D721Med (cell line): ENCODE measurements at regions not wholly inside any gene's neighbourhood (a gene's known extent, or its start where the extent isn't known, plus 50 kb on each side); places are given as distances from the start of the nearest gene placed in this dataset.
A peak's percentile ranks its signal among the peaks of the same experiment; 100 is the strongest.
"Not testable (repeated sequence)": the region's sequence is repeated elsewhere in the genome, so short reads cannot be mapped to it uniquely, and the experiment has no call there.

Experiments used
- DNase-seq: peaks from one replicate; pipeline ENCODE4 v3.0.0; 2011; ENCODE audit warnings: low spot score; ENCODE audit not compliant: insufficient read length
- FAIRE-seq: peaks from 2 replicates; lab custom pipeline; 2011; peaks lifted over from hg19 to GRCh38; lab: Jason Lieb, UNC
- CTCF ChIP-seq: IDR thresholded peaks from 2 replicates; pipeline ENCODE4 v1.5.1; 2012; ENCODE audit warnings: mild to moderate bottlenecking, control low read depth; ENCODE audit not compliant: insufficient read depth; ENCODE audit errors: missing control alignments

GRCh38 chr5:20832204-20833080, 844.4 kb upstream of the CDH18 start:
- FAIRE-seq (no peak), DNase-seq (no peak)
- no peak for TF ChIP-seq CTCF

GRCh38 chr5:20825951-20826350, 838.0 kb upstream of the CDH18 start:
- peak; percentile 72 for FAIRE-seq
- DNase-seq, result not testable (repeated sequence)

- not testable (repeated sequence) for DNase-seq
Observed at GRCh38 chr5:20797216-20797615, 809.2 kb upstream of the CDH18 start.

GRCh38 chr5:20784755-20785154, 796.8 kb upstream of the CDH18 start:
- FAIRE-seq, result peak; percentile 63
- not testable (repeated sequence) for DNase-seq

More at GRCh38 chr5:20797216-20797615, 809.2 kb upstream of the CDH18 start:
- not testable (repeated sequence) for FAIRE-seq

- not testable (repeated sequence) for FAIRE-seq, DNase-seq
Observed at GRCh38 chr5:20783484-20783883, 795.5 kb upstream of the CDH18 start.

- FAIRE-seq, result not testable (repeated sequence)
Observed at GRCh38 chr5:20771338-20771737, 783.3 kb upstream of the CDH18 start.

GRCh38 chr5:20765074-20765473, 777.1 kb upstream of the CDH18 start:
- FAIRE-seq, result not testable (repeated sequence)

More at GRCh38 chr5:20771338-20771737, 783.3 kb upstream of the CDH18 start:
- not testable (repeated sequence) for DNase-seq

GRCh38 chr5:20759459-20759858, 771.5 kb upstream of the CDH18 start:
- FAIRE-seq, DNase-seq: not testable (repeated sequence)

More at GRCh38 chr5:20765074-20765473, 777.1 kb upstream of the CDH18 start:
- DNase-seq, result not testable (repeated sequence)

GRCh38 chr5:20752179-20752578, 764.2 kb upstream of the CDH18 start:
- FAIRE-seq, result peak; percentile 85
- DNase-seq, result not testable (repeated sequence)

GRCh38 chr5:20735715-20736114, 747.7 kb upstream of the CDH18 start:
- not testable (repeated sequence) for DNase-seq, FAIRE-seq

GRCh38 chr5:20732223-20732622, 744.2 kb upstream of the CDH18 start:
- not testable (repeated sequence) for FAIRE-seq, DNase-seq

- FAIRE-seq, DNase-seq: not testable (repeated sequence)
Observed at GRCh38 chr5:20721286-20721685, 733.3 kb upstream of the CDH18 start.

- not testable (repeated sequence) for DNase-seq, FAIRE-seq
Observed at GRCh38 chr5:20711520-20712155, 723.6 kb upstream of the CDH18 start.

GRCh38 chr5:20707634-20708033, 719.6 kb upstream of the CDH18 start:
- DNase-seq, FAIRE-seq: not testable (repeated sequence)
